Mucosa of descending colon (tissue), 3 donors: ENCODE measurements at regions not wholly inside any gene's neighbourhood (a gene's known extent, or its start where the extent isn't known, plus 50 kb on each side); places are given as distances from the start of the nearest gene placed in this dataset.
"Not testable (repeated sequence)": the region's sequence is repeated elsewhere in the genome, so short reads cannot be mapped to it uniquely, and the experiment has no call there.

Experiments used
- ATAC-seq: fragments of 200-7000 bp; cut with Tn5 transposase; one replicate; pipeline ENCODE4 v1.9.1; 2020; ENCODE audit warnings: mild to moderate bottlenecking, moderate library complexity
- DNase-seq, 3 donors: peaks; one replicate each; pipeline ENCODE4 v3.0.0-alpha.2; 2020
- H3K36me3 ChIP-seq: fragments of 200-600 bp; one replicate; pipeline ENCODE4 v1.8.0; 2021; ENCODE audit warnings: low read depth, mild to moderate bottlenecking
- H3K4me1 ChIP-seq: fragments of 200-600 bp; one replicate; pipeline ENCODE4 v1.8.0; 2021; ENCODE audit warnings: low read depth, mild to moderate bottlenecking
- H3K4me3 ChIP-seq: fragments of 200-600 bp; one replicate; pipeline ENCODE4 v1.8.0; 2021; ENCODE audit warnings: mild to moderate bottlenecking
- H3K9me3 ChIP-seq: fragments of 200-600 bp; one replicate; pipeline ENCODE4 v1.8.0; 2021; ENCODE audit warnings: mild to moderate bottlenecking
- CTCF ChIP-seq: fragments of 200-600 bp; IDR thresholded peaks from one replicate; pipeline ENCODE4 v1.8.0; 2022; ENCODE audit warnings: antibody characterized with exemption, mild to moderate bottlenecking
- intact Hi-C, 2 donors: fragments of 100-400 bp; cut with DNase I in 1 of 2; cut with micrococcal nuclease in 1 of 2; formaldehyde crosslinking; loops; one replicate each; pipeline versions ENCODE4 v1.11.0 to v1.11.1; 2022; cut with DNase I, micrococcal nuclease
- donor health status: DM: no; HTN: no; CAD: no; lungs with moderate emphysema.
- donor health status: DM: no; HTN: no; CAD: no.
- donor health status: DM: no; HTN: yes; CAD: no.

- no peak for TF ChIP-seq CTCF
Measured at GRCh38 chr12:4156317-4156716, 117.2 kb upstream of the CCND2 start.

GRCh38 chr12:4154672-4155225 lies 118.8 kb upstream of the CCND2 start:
- Histone ChIP-seq H3K9me3 (no peaks in the 10 kb centered on the region), H3K4me3 (no peak overlapping the region), H3K4me1 (peaks cover 4% of the 10 kb centered on the region), H3K36me3 (no peaks in the 10 kb centered on the region)
- TF ChIP-seq CTCF: no peak
- ATAC-seq: no peak
- intact Hi-C loops: no loop called here
- no peak for DNase-seq

More at GRCh38 chr12:4156317-4156716, 117.2 kb upstream of the CCND2 start:
- H3K36me3 ChIP-seq: no peaks in the 10 kb centered on the region
- intact Hi-C loops: no loop called here
- DNase-seq (no peak), ATAC-seq (no peak)
- no peaks in the 10 kb centered on the region for H3K9me3 ChIP-seq
- peaks cover 4% of the 10 kb centered on the region for H3K4me1 ChIP-seq
- H3K4me3 ChIP-seq: no peak overlapping the region

GRCh38 chr12:4153343-4153892 lies 120.1 kb upstream of the CCND2 start:
- peak; percentile 73 to 79 (median 79) for DNase-seq

GRCh38 chr12:4152145-4152795 lies 121.3 kb upstream of the CCND2 start:
- no peak for TF ChIP-seq CTCF
- H3K4me3 ChIP-seq: no peak overlapping the region
- no peak for ATAC-seq
- no peaks in the 10 kb centered on the region for H3K9me3 ChIP-seq
- intact Hi-C loops: no loop called here
- H3K4me1 ChIP-seq: peaks cover 4% of the 10 kb centered on the region
- no peaks in the 10 kb centered on the region for H3K36me3 ChIP-seq
- no peak for DNase-seq

More at GRCh38 chr12:4153343-4153892, 120.1 kb upstream of the CCND2 start:
- Histone ChIP-seq H3K4me1 (peaks cover 4% of the 10 kb centered on the region), H3K36me3 (no peaks in the 10 kb centered on the region), H3K4me3 (no peak overlapping the region), H3K9me3 (no peaks in the 10 kb centered on the region)
- ATAC-seq: peak; percentile 92
- TF ChIP-seq CTCF: no peak
- intact Hi-C loops: no loop called here

- intact Hi-C loops: no loop called here
- DNase-seq: no peak
- ATAC-seq: no peak
Measured at GRCh38 chr12:4151362-4152121, 122.0 kb upstream of the CCND2 start.

GRCh38 chr12:4150355-4150754 lies 123.2 kb upstream of the CCND2 start:
- intact Hi-C loops, H3K36me3 ChIP-seq, DNase-seq, H3K4me3 ChIP-seq, ATAC-seq, H3K9me3 ChIP-seq, H3K4me1 ChIP-seq: not testable (repeated sequence)

More at GRCh38 chr12:4151362-4152121, 122.0 kb upstream of the CCND2 start:
- Histone ChIP-seq H3K36me3 (no peaks in the 10 kb centered on the region), H3K4me3 (no peak overlapping the region), H3K9me3 (no peaks in the 10 kb centered on the region), H3K4me1 (peaks cover 4% of the 10 kb centered on the region)
- TF ChIP-seq CTCF: no peak
